Fibroblast of skin of scalp (primary cell): ENCODE measurements at regions not wholly inside any gene's neighbourhood (a gene's known extent, or its start where the extent isn't known, plus 50 kb on each side); places are given as distances from the start of the nearest gene placed in this dataset.
"Not testable (repeated sequence)": the region's sequence is repeated elsewhere in the genome, so short reads cannot be mapped to it uniquely, and the experiment has no call there.

Experiments used
- DNase-seq: peaks from one replicate; pipeline ENCODE4 v3.0.0-alpha.2; 2013

DNA sequence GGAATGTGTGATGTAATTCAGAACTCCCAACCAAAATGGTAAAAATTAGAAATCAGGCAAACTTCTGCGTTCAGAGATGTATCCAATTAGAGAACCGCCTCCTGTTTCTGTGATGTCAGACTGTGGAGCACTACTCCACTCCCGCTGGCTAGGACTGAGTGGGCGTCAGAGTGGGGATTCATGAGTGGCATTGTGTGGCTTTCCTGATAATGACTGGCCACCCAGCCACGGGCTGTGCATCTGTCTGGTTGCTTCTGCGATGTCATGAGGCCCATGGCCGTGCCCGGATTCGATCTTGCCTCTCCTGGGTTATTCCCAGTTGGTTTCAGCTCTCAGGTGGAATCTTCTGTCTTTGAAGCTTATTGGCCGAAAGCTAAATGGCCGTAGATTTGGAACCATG lies 87.1 kb upstream of the KCNA1 start:
- no peak for DNase-seq

DNA sequence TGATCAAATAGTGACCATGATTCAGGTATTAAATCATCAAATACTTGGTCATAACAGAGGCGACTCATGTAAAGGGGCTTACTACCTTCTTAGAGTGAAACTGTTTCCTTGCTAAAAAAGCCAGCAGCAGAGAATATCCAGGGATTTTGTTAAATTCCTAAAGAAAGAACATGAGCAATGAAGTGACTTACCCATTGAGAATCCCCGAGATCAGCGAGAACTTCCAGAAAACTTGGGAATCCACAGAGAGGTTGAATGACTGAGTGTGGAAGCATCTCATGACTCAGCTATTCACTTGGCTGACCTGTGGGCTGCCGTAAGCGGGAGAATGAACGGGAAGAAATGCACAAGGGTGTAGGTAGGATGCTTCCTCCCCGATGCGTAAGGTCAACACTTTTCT lies 85.3 kb upstream of the KCNA1 start:
- DNase-seq: peak; percentile 85

GRCh38 chr12:4825011-4825858 lies 84.5 kb upstream of the KCNA1 start:
- no peak for DNase-seq

- DNase-seq: no peak
These were observed 82.8 kb upstream of the KCNA1 start for GRCh38 chr12:4826909-4827308.

GRCh38 chr12:4828176-4828575 lies 81.5 kb upstream of the KCNA1 start:
- no peak for DNase-seq

DNA sequence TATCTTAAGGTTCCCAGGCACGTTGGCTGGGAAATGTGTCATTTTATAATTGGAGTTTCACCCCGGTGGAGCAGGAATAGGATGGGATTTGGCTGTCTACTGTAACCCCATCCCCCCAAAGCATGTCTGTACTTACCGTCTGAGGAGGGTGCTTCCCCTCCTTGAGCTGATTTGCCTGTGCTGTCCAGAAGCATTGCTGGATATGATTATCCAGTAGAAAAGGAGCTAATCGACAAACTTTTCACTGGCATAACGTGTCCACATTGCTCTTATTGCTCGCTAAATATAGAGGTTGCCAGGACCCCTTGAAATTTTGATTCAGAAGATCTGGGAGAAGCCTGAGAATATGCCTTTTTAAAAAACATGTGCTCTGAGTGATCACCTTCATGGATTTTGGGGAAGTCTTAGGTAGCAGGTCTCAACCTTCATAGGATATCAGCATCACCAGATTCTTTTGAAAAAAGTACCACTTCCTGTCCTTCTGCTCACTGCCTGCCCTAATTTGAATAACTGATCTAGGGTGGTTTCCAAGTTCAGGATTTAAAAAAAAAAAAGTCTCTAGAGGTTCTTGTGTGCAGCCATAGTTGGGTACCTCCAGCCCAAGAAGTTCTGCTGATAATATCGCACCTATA lies 80.4 kb upstream of the KCNA1 start:
- DNase-seq: no peak

DNA sequence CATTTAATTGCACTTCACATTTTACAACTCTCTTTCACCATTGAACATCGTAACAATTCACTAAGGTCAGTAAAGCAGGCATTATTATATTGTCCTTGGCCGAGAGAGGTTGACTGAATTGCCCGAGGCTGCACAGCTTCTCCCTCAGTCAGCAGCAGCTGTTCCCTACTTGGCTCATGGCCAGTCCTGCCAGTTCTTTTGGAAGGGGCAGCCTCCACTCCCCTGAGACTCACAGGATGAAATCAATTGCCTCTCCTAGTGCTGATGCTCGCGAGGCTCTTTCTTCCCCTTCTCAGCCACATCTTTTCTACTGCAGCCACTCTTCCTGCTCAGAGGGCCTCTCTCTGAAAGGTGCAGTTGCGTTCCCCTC lies 79.9 kb upstream of the KCNA1 start:
- no peak for DNase-seq

DNA sequence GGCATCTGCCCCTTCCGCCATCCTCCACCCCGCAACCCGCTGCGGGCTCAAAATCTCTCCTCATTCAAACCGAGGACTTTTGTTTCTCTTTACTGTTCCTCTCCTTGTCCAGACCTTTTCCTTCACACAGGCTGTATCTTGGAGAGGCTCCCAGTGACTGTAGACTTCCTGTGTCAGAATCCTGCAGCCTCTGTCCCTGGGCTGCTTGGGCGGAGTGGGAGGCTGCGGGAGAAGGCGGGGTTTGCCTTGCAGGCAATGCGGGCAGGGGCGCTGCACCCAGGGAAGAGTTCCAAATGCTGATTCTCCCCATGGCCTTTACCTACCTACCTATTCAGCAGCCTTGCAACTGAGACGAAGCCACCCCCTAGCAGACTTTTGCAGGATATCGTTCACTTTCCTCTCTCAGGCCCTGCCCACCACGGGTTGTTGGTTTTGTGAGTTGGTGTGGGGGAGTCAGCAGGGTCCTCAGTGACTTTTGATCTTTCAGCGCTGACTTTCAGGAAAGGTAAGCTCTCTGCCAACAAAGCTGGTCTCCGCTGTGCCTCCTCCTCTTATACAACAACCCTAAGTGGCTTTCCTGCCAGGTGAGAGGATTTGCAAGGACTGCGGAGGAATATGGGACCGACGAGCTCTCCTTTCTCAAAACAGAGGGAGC lies 79.0 kb upstream of the KCNA1 start:
- no peak for DNase-seq

GRCh38 chr12:4833053-4833452 lies 76.7 kb upstream of the KCNA1 start:
- no peak for DNase-seq

DNA sequence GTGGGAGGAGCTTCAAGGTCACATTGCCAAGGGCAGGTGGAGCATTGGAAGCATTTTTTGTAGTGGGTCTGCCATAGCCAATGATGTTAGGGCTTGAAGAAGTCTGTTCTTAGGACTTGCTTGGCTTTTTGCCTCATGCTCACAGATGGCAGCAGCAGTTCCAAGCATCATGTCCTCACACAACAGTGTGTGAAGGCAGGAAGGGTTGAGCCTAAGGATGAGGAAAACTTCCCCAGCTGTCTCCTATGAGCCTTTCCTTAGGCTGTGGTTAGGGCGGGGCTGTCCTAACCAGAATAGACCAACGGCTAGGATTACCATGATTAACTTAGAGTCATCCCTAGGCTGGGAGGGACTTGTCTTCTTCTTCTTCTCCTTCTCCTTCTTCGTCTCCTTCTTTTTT lies 76.2 kb upstream of the KCNA1 start:
- no peak for DNase-seq

DNA sequence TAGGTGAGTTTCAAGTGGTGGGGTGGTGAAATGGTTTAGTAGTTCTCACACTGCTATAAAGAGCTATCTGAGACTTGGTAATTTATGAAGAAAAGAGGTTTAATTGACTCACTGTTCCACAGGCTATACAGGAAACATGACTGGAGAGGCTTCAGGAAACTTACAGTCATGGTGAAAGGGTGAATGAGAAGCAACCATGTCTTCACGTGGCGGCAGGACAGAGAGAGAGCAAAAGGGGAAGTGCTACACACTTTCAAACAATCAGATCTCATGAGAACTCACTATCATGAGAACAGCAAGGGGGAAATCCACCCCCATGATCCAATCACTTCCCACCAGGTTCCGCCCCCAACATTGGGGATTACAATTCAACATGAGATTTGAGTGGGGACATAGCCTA lies 67.3 kb upstream of the KCNA1 start:
- DNase-seq: not testable (repeated sequence)

DNA sequence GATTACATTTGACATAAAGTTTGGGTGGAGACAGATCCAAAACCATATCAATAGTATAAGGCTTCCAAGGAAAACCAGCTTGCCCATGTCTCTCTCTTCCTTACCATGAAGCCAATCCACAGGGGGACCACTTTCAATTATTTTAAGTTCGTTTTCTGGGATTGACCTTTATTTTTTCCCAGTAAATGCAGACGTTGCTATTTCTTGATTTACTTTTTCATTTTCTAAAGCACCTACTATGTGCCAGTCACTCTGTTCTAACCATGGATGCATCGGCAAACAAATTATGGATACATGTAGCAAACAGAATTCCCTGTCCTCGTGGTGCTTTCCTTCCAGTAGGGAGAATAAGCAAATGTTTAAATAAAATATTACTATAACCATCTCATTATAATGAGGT lies 65.8 kb upstream of the KCNA1 start:
- no peak for DNase-seq

- no peak for DNase-seq
These were observed 62.0 kb upstream of the KCNA1 start for GRCh38 chr12:4847713-4848112.

DNA sequence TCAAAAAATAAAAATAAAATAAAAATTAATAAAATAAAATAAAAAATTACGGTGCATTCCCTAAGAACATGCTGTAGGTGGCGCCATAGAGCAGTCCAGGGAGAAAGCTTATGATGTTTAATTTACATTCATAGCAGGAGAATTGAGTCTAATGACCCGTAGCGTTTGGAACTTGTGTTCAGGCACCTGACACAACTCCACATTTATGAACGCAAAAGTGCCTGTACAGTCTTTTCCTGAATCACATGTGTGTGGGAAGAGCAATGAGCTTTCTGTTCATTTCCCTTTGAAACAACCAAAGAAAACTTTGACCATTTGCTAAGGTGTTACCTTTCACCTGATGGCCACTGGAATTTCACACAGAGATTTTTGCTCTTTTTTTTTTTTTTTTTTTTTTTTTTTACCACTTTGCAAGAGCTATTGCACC lies 60.6 kb upstream of the KCNA1 start:
- DNase-seq: peak; percentile 48

- DNase-seq: no peak
These were observed 59.8 kb upstream of the KCNA1 start for GRCh38 chr12:4849795-4850345.

DNA sequence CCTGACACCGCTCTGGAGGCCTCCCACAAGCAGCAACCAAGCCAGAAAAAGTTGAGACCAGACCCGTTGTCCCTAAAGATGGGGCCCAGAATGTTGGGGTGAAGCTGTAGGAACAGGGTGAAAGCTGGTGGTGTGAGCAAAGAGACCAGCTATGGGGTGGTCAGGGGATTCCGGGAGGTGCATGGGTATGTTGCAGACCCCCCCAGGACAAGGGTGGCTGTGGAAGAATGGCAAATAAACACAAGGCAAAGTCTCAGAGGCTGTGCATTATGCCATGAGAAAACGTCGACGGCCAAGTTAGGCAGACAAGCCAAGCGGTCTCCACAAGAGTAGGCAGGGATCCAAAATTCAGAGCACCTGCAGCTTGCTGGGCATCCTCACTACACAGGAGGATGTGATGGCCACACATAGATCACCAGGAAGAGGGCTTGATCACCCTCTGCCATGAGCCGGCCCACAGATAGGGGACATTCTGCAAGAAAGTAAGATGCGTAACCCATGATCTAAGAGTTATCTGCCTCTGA lies 58.8 kb upstream of the KCNA1 start:
- no peak for DNase-seq

DNA sequence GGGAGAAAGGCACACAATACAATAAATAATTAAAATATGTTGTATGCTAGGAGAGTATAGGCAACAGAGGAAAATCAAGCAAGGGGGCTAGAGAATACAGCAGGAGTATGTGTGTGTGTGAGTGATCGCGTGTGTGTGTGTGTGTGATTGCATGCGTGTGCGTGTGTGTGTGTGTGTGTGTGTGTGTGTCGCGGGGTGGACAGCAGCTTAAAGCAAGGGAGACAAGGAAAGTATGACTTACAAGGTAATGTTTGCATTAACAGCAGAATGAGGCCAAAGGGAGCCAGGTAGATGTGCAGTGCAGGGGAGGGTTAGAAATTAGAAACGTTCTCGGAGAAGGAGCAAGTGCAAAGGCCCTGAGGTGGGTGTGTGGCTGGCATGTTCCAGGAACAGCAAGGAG lies 57.4 kb upstream of the KCNA1 start:
- no peak for DNase-seq

DNA sequence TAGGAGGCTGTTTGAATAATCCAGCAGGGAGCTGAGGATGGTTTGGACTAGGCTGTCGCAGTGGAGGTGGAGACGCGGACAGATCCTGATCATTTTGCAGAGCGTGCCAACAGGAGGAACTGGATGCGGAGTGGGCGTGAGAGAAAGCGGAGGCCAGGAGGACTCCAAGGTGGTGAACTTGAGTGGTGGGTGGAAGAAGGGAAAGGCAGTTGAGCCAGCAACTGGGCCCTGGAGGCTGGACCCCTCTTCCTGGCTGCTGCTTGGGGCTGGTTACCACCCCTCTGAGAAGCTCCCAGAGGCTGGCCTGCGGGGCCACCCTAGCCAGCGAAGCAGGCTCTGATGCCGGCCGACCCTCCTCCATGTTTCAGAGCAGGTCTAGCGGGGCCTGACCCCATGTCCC lies 56.8 kb upstream of the KCNA1 start:
- no peak for DNase-seq

DNA sequence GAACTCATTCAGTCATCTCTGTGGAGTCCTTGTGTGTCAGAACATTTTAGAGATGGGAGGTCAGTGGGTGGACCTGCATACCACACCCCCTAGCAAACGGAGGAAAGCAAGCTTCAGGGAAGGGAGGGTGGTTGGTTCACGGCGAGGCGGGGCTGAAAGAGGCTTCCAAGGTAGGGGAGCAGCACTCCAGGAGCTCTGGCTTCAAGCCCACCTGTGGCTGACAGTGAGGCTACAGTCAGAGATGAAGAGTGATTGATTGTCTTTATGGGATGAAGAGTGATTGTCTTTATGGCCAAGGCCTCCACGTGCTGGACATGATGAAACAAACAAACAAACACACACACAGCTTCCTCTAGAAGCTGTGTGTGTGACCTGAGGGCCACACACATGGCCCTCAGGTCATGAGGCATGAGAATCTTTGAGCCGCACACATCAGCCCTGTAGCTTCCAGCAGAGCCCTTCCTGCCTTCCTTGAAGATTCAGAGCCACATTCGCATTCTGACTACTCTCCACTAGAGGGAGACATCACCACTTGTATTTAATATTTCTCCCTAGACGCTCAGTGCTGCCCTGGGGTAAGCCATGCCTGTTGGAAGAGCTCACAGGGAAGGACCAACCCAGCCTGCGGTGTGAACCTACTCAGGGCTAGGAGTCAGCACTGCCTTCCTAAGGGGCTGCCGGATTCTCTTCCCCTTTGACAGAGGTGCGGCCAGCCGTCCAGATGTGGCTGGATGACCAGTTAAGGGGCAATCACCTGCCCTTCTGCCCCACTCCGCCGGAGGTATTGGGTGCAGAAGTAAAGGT lies 54.4 kb upstream of the KCNA1 start:
- peak; percentile 86 for DNase-seq

GRCh38 chr12:4856596-4856995 lies 53.1 kb upstream of the KCNA1 start:
- no peak for DNase-seq

DNA sequence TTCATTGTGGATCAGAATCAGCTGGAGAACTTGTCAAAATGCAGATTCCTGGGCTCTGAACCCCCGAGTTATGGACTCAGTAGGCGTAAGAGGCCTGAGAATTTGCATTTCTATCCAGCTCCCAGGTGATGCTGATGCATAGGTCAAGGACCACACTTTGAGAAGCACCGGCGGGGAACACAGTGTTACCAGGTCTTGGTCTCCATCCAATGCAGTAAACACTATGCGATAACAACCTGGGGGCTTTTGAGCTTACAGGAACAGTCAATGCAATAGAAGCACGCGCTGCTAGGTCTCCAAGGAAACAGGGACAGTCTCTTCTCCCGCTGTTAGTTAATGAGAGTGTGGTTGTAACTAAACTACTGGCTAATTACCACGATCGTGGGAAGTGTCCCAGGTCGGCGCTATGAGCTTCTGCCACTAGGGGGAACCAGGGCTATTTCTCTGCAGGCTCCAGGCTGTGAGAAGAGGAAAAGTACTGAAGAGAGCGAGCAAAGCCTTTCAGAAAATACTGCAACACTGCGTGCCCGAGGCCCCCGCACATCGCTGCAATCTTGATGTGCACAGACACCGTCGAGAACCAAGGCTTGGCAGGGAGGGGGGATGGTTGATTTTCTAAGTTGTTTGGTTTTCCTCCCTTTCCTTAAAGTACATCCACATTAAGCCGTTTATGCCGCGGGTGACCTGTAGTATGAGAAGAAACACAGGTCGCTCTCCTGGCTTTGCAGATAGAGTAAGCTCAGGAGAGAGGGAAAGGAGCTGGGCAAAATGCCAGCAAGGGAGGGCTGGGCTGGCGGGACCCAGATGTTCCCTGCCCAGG lies 52.0 kb upstream of the KCNA1 start:
- peak; percentile 72 for DNase-seq

DNA sequence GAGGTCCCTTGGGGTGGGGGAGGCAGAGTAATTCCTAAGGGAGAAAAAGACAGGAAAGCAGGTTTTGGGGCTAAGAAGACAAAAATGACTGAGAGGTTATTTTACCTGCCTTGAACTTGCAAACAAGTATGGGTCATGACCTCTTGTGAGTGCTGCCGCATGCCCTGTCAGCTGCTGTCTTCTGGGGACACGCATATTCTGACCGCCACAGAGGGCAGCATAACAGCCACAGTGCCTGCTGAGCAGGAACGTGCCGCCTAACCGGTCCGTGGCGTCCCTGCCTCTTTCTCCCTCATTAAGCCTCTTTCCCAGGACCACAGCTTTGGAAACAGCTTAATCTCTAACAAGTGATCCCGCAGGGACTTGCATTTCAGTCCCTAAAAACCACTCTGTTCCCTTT lies 51.3 kb upstream of the KCNA1 start:
- DNase-seq: no peak
